Naive thymus-derived CD4-positive, alpha-beta T cell (primary cell): ENCODE measurements at regions not wholly inside any gene's neighbourhood (a gene's known extent, or its start where the extent isn't known, plus 50 kb on each side); places are given as distances from the start of the nearest gene placed in this dataset.
A peak's percentile ranks its signal among the peaks of the same experiment; 100 is the strongest.

ENCODE experiments used
- ATAC-seq: fragments of 150-1000 bp; cut with Tn5 transposase; 2 replicates; pipeline ENCODE4 v1.10.0; 2021; ENCODE audit warnings: mild to moderate bottlenecking, moderate library complexity
- CTCF ChIA-PET: fragments of 350-600 bp; sonication (Branson Sonifier 250); formaldehyde crosslinking; loops from one replicate; lab custom pipeline; 2021; ENCODE audit warnings: antibody characterized with exemption; lab: Charles Lee
- POLR2A ChIA-PET: fragments of 350-600 bp; sonication (Branson Sonifier 250); formaldehyde crosslinking; loops from one replicate; lab custom pipeline; 2021; ENCODE audit warnings: antibody characterized with exemption, inconsistent platforms; lab: Charles Lee
- DNase-seq, 9 donors: peaks; one replicate each; pipeline versions ENCODE4 v3.0.0 to v3.0.0-alpha.2; 2020 to 2022; ENCODE audit warnings: mixed read lengths in 1 of 9
- H3K27ac ChIP-seq: one replicate; pipeline ENCODE4 v1.7.0; 2013; ENCODE audit warnings: mild to moderate bottlenecking, low read depth, low read length, moderate library complexity
- H3K27me3 ChIP-seq, 2 donors: one replicate each; pipeline ENCODE4 v1.7.0; 2013; ENCODE audit warnings: low read length in 2 of 2, mild to moderate bottlenecking in 2 of 2, moderate library complexity in 2 of 2; ENCODE audit not compliant: control insufficient read depth in 2 of 2, insufficient read depth in 2 of 2
- H3K36me3 ChIP-seq, 3 experiments: 1 replicate in 2 of 3; 2 replicates in 1 of 3; pipeline ENCODE4 v1.7.0; 2013; ENCODE audit warnings: low read length in 3 of 3, mild to moderate bottlenecking in 3 of 3, moderate library complexity in 1 of 3; ENCODE audit not compliant: insufficient read depth in 3 of 3, control insufficient read depth in 2 of 3
- H3K4me1 ChIP-seq, 2 donors: one replicate each; pipeline ENCODE4 v1.7.0; 2013; ENCODE audit warnings: low read length in 2 of 2, mild to moderate bottlenecking in 2 of 2, moderate library complexity in 1 of 2; ENCODE audit not compliant: control insufficient read depth in 2 of 2, insufficient read depth in 2 of 2
- H3K4me3 ChIP-seq: 2 replicates; pipeline ENCODE4 v1.7.0; 2013; ENCODE audit warnings: mild to moderate bottlenecking, low read length
- H3K9me3 ChIP-seq, 3 experiments: 1 replicate in 2 of 3; 2 replicates in 1 of 3; pipeline ENCODE4 v1.7.0; 2013; ENCODE audit warnings: low read length in 3 of 3; ENCODE audit not compliant: control insufficient read depth in 2 of 3
- H3K27ac Mint-ChIP-seq, 9 donors: one replicate each; pipeline ENCODE4 v1.8.0; 2020 to 2022; ENCODE audit warnings: mixed read lengths in 9 of 9, mild to moderate bottlenecking in 8 of 9, moderate library complexity in 5 of 9, inconsistent platforms in 2 of 9
- H3K27me3 Mint-ChIP-seq, 5 donors: one replicate each; pipeline ENCODE4 v1.8.0; 2021 to 2022; ENCODE audit warnings: mixed read lengths in 5 of 5, mild to moderate bottlenecking in 1 of 5
- H3K36me3 Mint-ChIP-seq, 5 donors: one replicate each; pipeline ENCODE4 v1.8.0; 2020 to 2022; ENCODE audit warnings: mixed read lengths in 5 of 5, mild to moderate bottlenecking in 3 of 5, inconsistent platforms in 1 of 5
- H3K4me1 Mint-ChIP-seq, 7 donors: one replicate each; pipeline ENCODE4 v1.8.0; 2020 to 2022; ENCODE audit warnings: mixed read lengths in 7 of 7, mild to moderate bottlenecking in 3 of 7, inconsistent platforms in 1 of 7
- H3K4me3 Mint-ChIP-seq, 10 donors: one replicate each; pipeline ENCODE4 v1.8.0; 2020 to 2022; ENCODE audit warnings: mild to moderate bottlenecking in 10 of 10, mixed read lengths in 10 of 10, moderate library complexity in 6 of 10, inconsistent platforms in 2 of 10
- H3K9me3 Mint-ChIP-seq, 11 donors: one replicate each; pipeline ENCODE4 v1.8.0; 2020 to 2022; ENCODE audit warnings: mixed read lengths in 11 of 11, mild to moderate bottlenecking in 4 of 11, inconsistent platforms in 1 of 11, moderate library complexity in 1 of 11
- intact Hi-C, 2 donors: fragments of 100-400 bp; cut with micrococcal nuclease; formaldehyde crosslinking; loops; one replicate each; pipeline ENCODE4 v1.15.1; 2023

- Mint-ChIP-seq H3K4me3 (peak overlapping the region in 1 of 10 donors; percentile 24), H3K36me3 (peaks cover 0 to 9% (median 0%) of the 10 kb centered on the region in 5 donors), H3K27me3 (peaks cover 0 to 5% (median 3%) of the 10 kb centered on the region in 5 donors), H3K27ac (peak overlapping the region in 1 of 9 donors; percentile 36), H3K4me1 (peaks cover 0 to 12% (median 3%) of the 10 kb centered on the region in 7 donors), H3K9me3 (peaks cover 0 to 11% (median 0%) of the 10 kb centered on the region in 11 donors)
- H3K4me3 ChIP-seq = no peak overlapping the region
- H3K4me1 ChIP-seq = no peaks in the 10 kb centered on the region
- ChIA-PET POLR2A (interaction anchor here (0.6 kb wide), 1 partner anchor 9 kb away, joined by 3 read pairs; no protein-coding TSS in a partner anchor), CTCF (no interaction called here)
- no peaks in the 10 kb centered on the region for H3K27me3 ChIP-seq
- no peaks in the 10 kb centered on the region for H3K36me3 ChIP-seq
- H3K9me3 ChIP-seq = no peaks in the 10 kb centered on the region
- H3K27ac ChIP-seq = no peak overlapping the region
- DNase-seq (no peak), ATAC-seq (no peak)
- intact Hi-C loops = loop anchor here in 1 of 2 donors (5.0 kb wide), 1 partner anchor 99 kb away; no protein-coding TSS in a partner anchor
Measured at GRCh38 chr3:30248423-30248822, 358.0 kb upstream of the TGFBR2 start.

- POLR2A ChIA-PET = no interaction called here
- no peaks in the 10 kb centered on the region for H3K36me3 ChIP-seq
Measured at GRCh38 chr3:30252474-30252873, 353.9 kb upstream of the TGFBR2 start.

GRCh38 chr3:30253832-30254231, 352.6 kb upstream of the TGFBR2 start:
- ChIA-PET CTCF (no interaction called here), POLR2A (no interaction called here)
- Histone ChIP-seq H3K9me3 (no peaks in the 10 kb centered on the region), H3K27me3 (no peaks in the 10 kb centered on the region), H3K4me1 (no peaks in the 10 kb centered on the region), H3K36me3 (no peaks in the 10 kb centered on the region), H3K4me3 (no peak overlapping the region), H3K27ac (no peak overlapping the region)
- Mint-ChIP-seq H3K27me3 (peaks cover 0 to 3% (median 0%) of the 10 kb centered on the region in 5 donors), H3K36me3 (peaks cover 0 to 23% (median 0%) of the 10 kb centered on the region in 5 donors), H3K4me3 (no peak overlapping the region), H3K27ac (no peak overlapping the region), H3K4me1 (peaks cover 0 to 6% (median 0%) of the 10 kb centered on the region in 7 donors), H3K9me3 (peaks cover 0 to 26% (median 0%) of the 10 kb centered on the region in 11 donors)
- ATAC-seq (no peak), DNase-seq (no peak)
- intact Hi-C loops = loop anchor here in 1 of 2 donors (5.0 kb wide), 1 partner anchor 33 kb away; no protein-coding TSS in a partner anchor

More at GRCh38 chr3:30252474-30252873, 353.9 kb upstream of the TGFBR2 start:
- no peak overlapping the region for H3K4me3 ChIP-seq
- no peak for DNase-seq
- Mint-ChIP-seq H3K9me3 (peaks cover 0 to 23% (median 0%) of the 10 kb centered on the region in 11 donors), H3K4me3 (no peak overlapping the region), H3K27ac (no peak overlapping the region), H3K4me1 (peaks cover 0 to 12% (median 3%) of the 10 kb centered on the region in 7 donors), H3K36me3 (peaks cover 0 to 22% (median 0%) of the 10 kb centered on the region in 5 donors), H3K27me3 (peaks cover 0 to 3% (median 0%) of the 10 kb centered on the region in 5 donors)
- H3K27ac ChIP-seq = no peak overlapping the region
- ATAC-seq = no peak
- no peaks in the 10 kb centered on the region for H3K27me3 ChIP-seq
- H3K9me3 ChIP-seq = no peaks in the 10 kb centered on the region
- CTCF ChIA-PET = no interaction called here
- intact Hi-C loops = loop anchor here in 1 of 2 donors (5.0 kb wide), 1 partner anchor 35 kb away; no protein-coding TSS in a partner anchor
- no peaks in the 10 kb centered on the region for H3K4me1 ChIP-seq

- Mint-ChIP-seq H3K4me1 (peaks cover 0 to 8% (median 3%) of the 10 kb centered on the region in 7 donors), H3K27ac (no peak overlapping the region), H3K9me3 (peaks cover 0 to 24% (median 0%) of the 10 kb centered on the region in 11 donors), H3K27me3 (no peaks in the 10 kb centered on the region), H3K4me3 (no peak overlapping the region), H3K36me3 (peaks cover 0 to 18% (median 0%) of the 10 kb centered on the region in 5 donors)
- no peaks in the 10 kb centered on the region for H3K36me3 ChIP-seq
- no peak for ATAC-seq
- H3K27ac ChIP-seq = no peak overlapping the region
- CTCF ChIA-PET = no interaction called here
- intact Hi-C loops = no loop called here
- H3K4me1 ChIP-seq = no peaks in the 10 kb centered on the region
- no peak for DNase-seq
- POLR2A ChIA-PET = no interaction called here
- no peaks in the 10 kb centered on the region for H3K27me3 ChIP-seq
- no peaks in the 10 kb centered on the region for H3K9me3 ChIP-seq
- H3K4me3 ChIP-seq = no peak overlapping the region
Measured at GRCh38 chr3:30256474-30256873, 349.9 kb upstream of the TGFBR2 start.

GRCh38 chr3:30258426-30259392, 347.7 kb upstream of the TGFBR2 start:
- Histone ChIP-seq H3K27ac (no peak overlapping the region), H3K27me3 (no peaks in the 10 kb centered on the region), H3K4me3 (no peak overlapping the region), H3K9me3 (no peaks in the 10 kb centered on the region), H3K36me3 (no peaks in the 10 kb centered on the region), H3K4me1 (peaks cover 0 to 8% of the 10 kb centered on the region in 2 donors)
- no peak for DNase-seq
- Mint-ChIP-seq H3K9me3 (peaks cover 0 to 19% (median 0%) of the 10 kb centered on the region in 11 donors), H3K4me3 (no peak overlapping the region), H3K27ac (no peak overlapping the region), H3K36me3 (peaks cover 0 to 17% (median 0%) of the 10 kb centered on the region in 5 donors), H3K4me1 (peaks cover 5 to 28% (median 23%) of the 10 kb centered on the region in 7 donors), H3K27me3 (no peaks in the 10 kb centered on the region)
- ATAC-seq = no peak
- POLR2A ChIA-PET = interaction anchor here (0.6 kb wide), 1 partner anchor 973 kb away, joined by 5 read pairs; no protein-coding TSS in a partner anchor
- CTCF ChIA-PET = no interaction called here
- intact Hi-C loops = no loop called here

GRCh38 chr3:30259730-30260129, 346.7 kb upstream of the TGFBR2 start:
- Mint-ChIP-seq H3K36me3 (peaks cover 0 to 13% (median 0%) of the 10 kb centered on the region in 5 donors), H3K4me1 (peaks cover 6 to 36% (median 30%) of the 10 kb centered on the region in 7 donors), H3K27me3 (no peaks in the 10 kb centered on the region), H3K27ac (no peak overlapping the region), H3K4me3 (no peak overlapping the region), H3K9me3 (peaks cover 0 to 21% (median 5%) of the 10 kb centered on the region in 11 donors)
- H3K36me3 ChIP-seq = no peaks in the 10 kb centered on the region
- CTCF ChIA-PET = interaction anchor here (0.6 kb wide), 1 partner anchor 1509 kb away, joined by 3 read pairs; no protein-coding TSS in a partner anchor
- intact Hi-C loops = no loop called here
- POLR2A ChIA-PET = no interaction called here
- H3K4me1 ChIP-seq = peaks cover 0 to 11% of the 10 kb centered on the region in 2 donors
- H3K4me3 ChIP-seq = no peak overlapping the region
- DNase-seq (no peak), ATAC-seq (no peak)
- H3K27me3 ChIP-seq = no peaks in the 10 kb centered on the region
- no peaks in the 10 kb centered on the region for H3K9me3 ChIP-seq
- no peak overlapping the region for H3K27ac ChIP-seq
